HEK293T (cell line): ENCODE measurements at regions not wholly inside any gene's neighbourhood (a gene's known extent, or its start where the extent isn't known, plus 50 kb on each side); places are given as distances from the start of the nearest gene placed in this dataset.

Source experiments
- ARNT ChIP-seq: fragments of 450-650 bp; IDR thresholded peaks from 2 replicates; pipeline ENCODE4 v1.6.1; 2017; ENCODE audit warnings: mild to moderate bottlenecking
- BHLHE40 ChIP-seq: fragments of 450-650 bp; IDR thresholded peaks from 2 replicates; pipeline ENCODE4 v1.6.1; 2016; ENCODE audit warnings: mild to moderate bottlenecking, moderate library complexity, borderline replicate concordance
- ELF4 ChIP-seq: fragments of 450-650 bp; IDR thresholded peaks from 2 replicates; pipeline ENCODE4 v1.6.1; 2017; ENCODE audit warnings: antibody characterized with exemption
- FOXA1 ChIP-seq: fragments of 450-650 bp; IDR thresholded peaks from 2 replicates; pipeline ENCODE4 v1.6.1; 2016; ENCODE audit warnings: mild to moderate bottlenecking
- FOXK2 ChIP-seq: fragments of 450-650 bp; IDR thresholded peaks from 2 replicates; pipeline ENCODE4 v1.6.1; 2016; ENCODE audit warnings: mild to moderate bottlenecking
- FOXM1 ChIP-seq: fragments of 450-650 bp; IDR thresholded peaks from 2 replicates; pipeline ENCODE4 v1.6.1; 2017; ENCODE audit warnings: mild to moderate bottlenecking, borderline replicate concordance
- HDGF ChIP-seq: fragments of 450-650 bp; IDR thresholded peaks from 2 replicates; pipeline ENCODE4 v1.6.1; 2017; ENCODE audit warnings: antibody characterized with exemption, borderline replicate concordance
- NFRKB ChIP-seq: fragments of 450-650 bp; IDR thresholded peaks from 2 replicates; pipeline ENCODE4 v1.6.1; 2016; ENCODE audit warnings: mild to moderate bottlenecking, moderate library complexity
- PKNOX1 ChIP-seq: fragments of 450-650 bp; IDR thresholded peaks from 2 replicates; pipeline ENCODE4 v1.6.1; 2016
- SP1 ChIP-seq: fragments of 450-650 bp; IDR thresholded peaks from 2 replicates; pipeline ENCODE4 v1.6.1; 2017
- SUZ12 ChIP-seq: fragments of 450-650 bp; IDR thresholded peaks from 2 replicates; pipeline ENCODE4 v1.6.1; 2016; ENCODE audit warnings: mild to moderate bottlenecking
- TARDBP ChIP-seq: fragments of 450-650 bp; IDR thresholded peaks from 2 replicates; pipeline ENCODE4 v1.6.1; 2016

- TF ChIP-seq ELF4 (no peak), HDGF (no peak), SP1 (no peak), FOXK2 (no peak), FOXM1 (no peak), NFRKB (no peak), TARDBP (no peak), PKNOX1 (no peak), BHLHE40 (no peak), SUZ12 (no peak), FOXA1 (no peak), ARNT (no peak)
Observed at GRCh38 chr15:62945760-62946159, 96.8 kb upstream of the TPM1 start.
